ENCODE measurements at regions not wholly inside any gene's neighbourhood (a gene's known extent, or its start where the extent isn't known, plus 50 kb on each side); places are given as distances from the start of the nearest gene placed in this dataset.

DNA sequence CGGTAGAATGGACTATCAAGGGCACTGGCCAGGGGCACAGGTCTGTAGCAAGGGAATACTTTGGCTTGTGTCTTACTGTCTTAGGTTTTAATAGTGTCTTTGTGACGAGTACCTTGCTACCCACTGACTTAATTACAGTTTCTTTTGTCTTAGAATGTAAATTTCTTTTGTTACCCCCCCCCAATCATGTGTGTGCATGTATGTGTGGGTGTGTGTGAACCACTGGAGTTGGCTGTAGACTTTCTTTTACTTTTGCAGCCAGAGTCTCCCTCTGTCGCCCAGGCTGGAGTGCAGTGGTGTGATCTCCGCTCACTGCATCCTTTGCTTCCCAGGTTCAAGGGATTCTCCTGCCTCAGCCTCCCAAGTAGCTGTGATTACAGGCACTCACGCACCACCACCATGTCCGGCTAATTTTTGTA, 61.8 kb upstream of the CLDN14 start:
- BruUV-seq (replicated peaks), result no TSS peak

More for the DNA sequence above, 61.8 kb upstream of the CLDN14 start:
- ChIA-PET POLR2A (no interaction called here), CTCF (no interaction called here), RAD21 (ENCODE audit: low non-redundant PET in 1 of 2, low total read pairs in 2 of 2, uncharacterized antibody in 2 of 2, unreplicated experiment in 2 of 2) (no interaction called here)
- Histone ChIP-seq H3K27me3 (ENCODE audit: insufficient read depth, low read length) (peaks cover 42% of the 10 kb centered on the region), H3K27ac (ENCODE audit: low read depth, low read length) (no peak overlapping the region), H3K9me2 (ENCODE audit: insufficient read depth) (no peaks in the 10 kb centered on the region), H3K9me3 (ENCODE audit: control insufficient read depth in 1 of 2, insufficient read depth in 1 of 2, low read depth in 1 of 2, low read length in 2 of 2) (no peaks in the 10 kb centered on the region), H3K79me2 (ENCODE audit: insufficient read depth, low read length) (no peaks in the 10 kb centered on the region), H3K36me3 (ENCODE audit: control insufficient read depth in 1 of 2, insufficient read depth in 2 of 2, low read length in 2 of 2) (no peaks in the 10 kb centered on the region), H3K4me2 (ENCODE audit: low read length) (no peak overlapping the region), H3K4me1 (ENCODE audit: control insufficient read depth in 1 of 2, insufficient read depth in 2 of 2, low read length in 2 of 2) (no peaks in the 10 kb centered on the region), H3K4me3 (replicated peaks in 1 of 2; ENCODE audit: low read depth in 1 of 2, low read length in 2 of 2) (no peak overlapping the region), H3K9ac (ENCODE audit: low read length) (no peak overlapping the region), H4K20me1 (ENCODE audit: insufficient read depth) (no peaks in the 10 kb centered on the region), H2AFZ (ENCODE audit: low read depth, low read length, poor library complexity, severe bottlenecking) (no peak overlapping the region)
- ATAC-seq, result no peak
- no peak for TF ChIP-seq SIN3A (IDR thresholded peaks at IDR 0.05; ENCODE audit: low read depth)
- no peak for TF ChIP-seq CBX3 (IDR thresholded peaks at IDR 0.05; ENCODE audit: low read depth)
- no peak for TF ChIP-seq ELF1 (IDR thresholded peaks at IDR 0.05; ENCODE audit: borderline replicate concordance, low read depth)
- no peak for TF ChIP-seq POLR2A (IDR thresholded peaks at IDR 0.05; ENCODE audit: borderline replicate concordance, extremely low read depth, insufficient read depth, insufficient read length)
- no peak for TF ChIP-seq POLR2AphosphoS5 (IDR thresholded peaks at IDR 0.05; ENCODE audit: low read depth, low read length)
- TF ChIP-seq, protein P1, sequence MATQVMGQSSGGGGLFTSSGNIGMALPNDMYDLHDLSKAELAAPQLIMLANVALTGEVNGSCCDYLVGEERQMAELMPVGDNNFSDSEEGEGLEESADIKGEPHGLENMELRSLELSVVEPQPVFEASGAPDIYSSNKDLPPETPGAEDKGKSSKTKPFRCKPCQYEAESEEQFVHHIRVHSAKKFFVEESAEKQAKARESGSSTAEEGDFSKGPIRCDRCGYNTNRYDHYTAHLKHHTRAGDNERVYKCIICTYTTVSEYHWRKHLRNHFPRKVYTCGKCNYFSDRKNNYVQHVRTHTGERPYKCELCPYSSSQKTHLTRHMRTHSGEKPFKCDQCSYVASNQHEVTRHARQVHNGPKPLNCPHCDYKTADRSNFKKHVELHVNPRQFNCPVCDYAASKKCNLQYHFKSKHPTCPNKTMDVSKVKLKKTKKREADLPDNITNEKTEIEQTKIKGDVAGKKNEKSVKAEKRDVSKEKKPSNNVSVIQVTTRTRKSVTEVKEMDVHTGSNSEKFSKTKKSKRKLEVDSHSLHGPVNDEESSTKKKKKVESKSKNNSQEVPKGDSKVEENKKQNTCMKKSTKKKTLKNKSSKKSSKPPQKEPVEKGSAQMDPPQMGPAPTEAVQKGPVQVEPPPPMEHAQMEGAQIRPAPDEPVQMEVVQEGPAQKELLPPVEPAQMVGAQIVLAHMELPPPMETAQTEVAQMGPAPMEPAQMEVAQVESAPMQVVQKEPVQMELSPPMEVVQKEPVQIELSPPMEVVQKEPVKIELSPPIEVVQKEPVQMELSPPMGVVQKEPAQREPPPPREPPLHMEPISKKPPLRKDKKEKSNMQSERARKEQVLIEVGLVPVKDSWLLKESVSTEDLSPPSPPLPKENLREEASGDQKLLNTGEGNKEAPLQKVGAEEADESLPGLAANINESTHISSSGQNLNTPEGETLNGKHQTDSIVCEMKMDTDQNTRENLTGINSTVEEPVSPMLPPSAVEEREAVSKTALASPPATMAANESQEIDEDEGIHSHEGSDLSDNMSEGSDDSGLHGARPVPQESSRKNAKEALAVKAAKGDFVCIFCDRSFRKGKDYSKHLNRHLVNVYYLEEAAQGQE (IDR thresholded peaks at IDR 0.05; ENCODE audit: low read depth), result no peak
- TF ChIP-seq EZH2 (IDR thresholded peaks at IDR 0.05), result no peak
- TF ChIP-seq, protein P2, sequence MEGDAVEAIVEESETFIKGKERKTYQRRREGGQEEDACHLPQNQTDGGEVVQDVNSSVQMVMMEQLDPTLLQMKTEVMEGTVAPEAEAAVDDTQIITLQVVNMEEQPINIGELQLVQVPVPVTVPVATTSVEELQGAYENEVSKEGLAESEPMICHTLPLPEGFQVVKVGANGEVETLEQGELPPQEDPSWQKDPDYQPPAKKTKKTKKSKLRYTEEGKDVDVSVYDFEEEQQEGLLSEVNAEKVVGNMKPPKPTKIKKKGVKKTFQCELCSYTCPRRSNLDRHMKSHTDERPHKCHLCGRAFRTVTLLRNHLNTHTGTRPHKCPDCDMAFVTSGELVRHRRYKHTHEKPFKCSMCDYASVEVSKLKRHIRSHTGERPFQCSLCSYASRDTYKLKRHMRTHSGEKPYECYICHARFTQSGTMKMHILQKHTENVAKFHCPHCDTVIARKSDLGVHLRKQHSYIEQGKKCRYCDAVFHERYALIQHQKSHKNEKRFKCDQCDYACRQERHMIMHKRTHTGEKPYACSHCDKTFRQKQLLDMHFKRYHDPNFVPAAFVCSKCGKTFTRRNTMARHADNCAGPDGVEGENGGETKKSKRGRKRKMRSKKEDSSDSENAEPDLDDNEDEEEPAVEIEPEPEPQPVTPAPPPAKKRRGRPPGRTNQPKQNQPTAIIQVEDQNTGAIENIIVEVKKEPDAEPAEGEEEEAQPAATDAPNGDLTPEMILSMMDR (IDR thresholded peaks at IDR 0.05 in 2 of 3, conservative IDR thresholded peaks at IDR 0.05 in 1 of 3; ENCODE audit: borderline replicate concordance in 1 of 3, insufficient read depth in 1 of 3, low read depth in 2 of 3, low read length in 2 of 3), result no peak
- TF ChIP-seq, protein P3, sequence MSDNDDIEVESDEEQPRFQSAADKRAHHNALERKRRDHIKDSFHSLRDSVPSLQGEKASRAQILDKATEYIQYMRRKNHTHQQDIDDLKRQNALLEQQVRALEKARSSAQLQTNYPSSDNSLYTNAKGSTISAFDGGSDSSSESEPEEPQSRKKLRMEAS (IDR thresholded peaks at IDR 0.05), result no peak
- no peak for TF ChIP-seq YY1 (IDR thresholded peaks at IDR 0.05; ENCODE audit: extremely low read depth, insufficient replicate concordance, low read depth, low read length)
- TF ChIP-seq RAD21 (IDR thresholded peaks at IDR 0.05; ENCODE audit: low read depth), result no peak
- TF ChIP-seq EGR1 (IDR thresholded peaks at IDR 0.05; ENCODE audit: low read depth), result no peak
- TF ChIP-seq SP1 (IDR thresholded peaks at IDR 0.05; ENCODE audit: low read depth), result no peak
- no peak for TF ChIP-seq EZH2phosphoT487 (IDR thresholded peaks at IDR 0.05; ENCODE audit: borderline replicate concordance)
- no peak for TF ChIP-seq JUND (IDR thresholded peaks at IDR 0.05)
- no peak for TF ChIP-seq ZFX (IDR thresholded peaks at IDR 0.05)
- intact Hi-C loops (cut with micrococcal nuclease), result no loop called here
- no peak for DNase-seq (ENCODE audit: low read depth, low spot score)
